Spleen (tissue), 7 donors: ENCODE measurements at regions not wholly inside any gene's neighbourhood (a gene's known extent, or its start where the extent isn't known, plus 50 kb on each side); places are given as distances from the start of the nearest gene placed in this dataset.

Experiments used
- POLR2A ChIP-seq, 3 donors: fragments of 450-650 bp; IDR thresholded peaks; one replicate each; pipeline ENCODE4 v1.5.1; 2017; ENCODE audit warnings: antibody characterized with exemption in 3 of 3, mild to moderate bottlenecking in 1 of 3
- POLR2AphosphoS5 ChIP-seq, 3 donors: sonication (generic); formaldehyde crosslinking; IDR thresholded peaks; one replicate each; pipeline ENCODE4 v1.5.1; 2017; ENCODE audit warnings: antibody characterized with exemption in 3 of 3
- TF ChIP-seq, protein P1 (sequence below), 11 experiments: fragments of 200-600 bp in 7 of 11; fragments of 450-650 bp in 4 of 11; sonication (generic) in 4 of 11; IDR thresholded peaks in 8 of 11; conservative IDR thresholded peaks in 3 of 11; 1 replicate in 7 of 11; 2 replicates in 4 of 11; pipeline versions ENCODE4 v1.4.0 to v1.8.0; 2016 to 2021; ENCODE audit warnings: antibody characterized with exemption in 11 of 11, inconsistent platforms in 4 of 11, mild to moderate bottlenecking in 1 of 11
- donor health status: DM: no; HTN: no; CAD: no; lungs with moderate emphysema.
- donor health status: DM: no; HTN: no; CAD: no.
- donor health status: DM: no; HTN: no; CAD: no.

DNA sequence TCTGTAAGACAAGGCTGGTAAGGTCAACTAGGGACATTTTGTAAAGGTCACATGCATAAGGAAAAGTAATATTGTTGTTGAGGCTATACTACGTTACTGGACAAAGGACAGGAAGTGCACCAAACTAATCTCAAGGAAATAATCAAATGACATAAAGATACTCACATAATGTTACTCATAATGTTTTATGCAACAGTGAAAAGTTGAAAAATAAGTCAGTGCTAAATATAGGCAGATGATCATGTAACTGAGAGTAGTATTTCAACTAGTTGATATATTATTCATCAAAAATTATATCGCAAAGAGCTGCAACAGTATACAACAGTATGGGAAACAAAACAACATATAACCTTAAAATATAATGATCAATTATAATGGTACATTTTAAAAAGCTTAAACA, 215.7 kb downstream of the PTN start:
- TF ChIP-seq POLR2A (IDR thresholded peaks at IDR 0.05) (no peak), POLR2AphosphoS5 (IDR thresholded peaks at IDR 0.05) (no peak)
- TF ChIP-seq, protein P1, sequence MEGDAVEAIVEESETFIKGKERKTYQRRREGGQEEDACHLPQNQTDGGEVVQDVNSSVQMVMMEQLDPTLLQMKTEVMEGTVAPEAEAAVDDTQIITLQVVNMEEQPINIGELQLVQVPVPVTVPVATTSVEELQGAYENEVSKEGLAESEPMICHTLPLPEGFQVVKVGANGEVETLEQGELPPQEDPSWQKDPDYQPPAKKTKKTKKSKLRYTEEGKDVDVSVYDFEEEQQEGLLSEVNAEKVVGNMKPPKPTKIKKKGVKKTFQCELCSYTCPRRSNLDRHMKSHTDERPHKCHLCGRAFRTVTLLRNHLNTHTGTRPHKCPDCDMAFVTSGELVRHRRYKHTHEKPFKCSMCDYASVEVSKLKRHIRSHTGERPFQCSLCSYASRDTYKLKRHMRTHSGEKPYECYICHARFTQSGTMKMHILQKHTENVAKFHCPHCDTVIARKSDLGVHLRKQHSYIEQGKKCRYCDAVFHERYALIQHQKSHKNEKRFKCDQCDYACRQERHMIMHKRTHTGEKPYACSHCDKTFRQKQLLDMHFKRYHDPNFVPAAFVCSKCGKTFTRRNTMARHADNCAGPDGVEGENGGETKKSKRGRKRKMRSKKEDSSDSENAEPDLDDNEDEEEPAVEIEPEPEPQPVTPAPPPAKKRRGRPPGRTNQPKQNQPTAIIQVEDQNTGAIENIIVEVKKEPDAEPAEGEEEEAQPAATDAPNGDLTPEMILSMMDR (IDR thresholded peaks at IDR 0.05 in 8 of 11, conservative IDR thresholded peaks at IDR 0.05 in 3 of 11) = no peak
